ENCODE measurements at regions not wholly inside any gene's neighbourhood (a gene's known extent, or its start where the extent isn't known, plus 50 kb on each side); places are given as distances from the start of the nearest gene placed in this dataset.
"Not testable (repeated sequence)": the region's sequence is repeated elsewhere in the genome, so short reads cannot be mapped to it uniquely, and the experiment has no call there.

GRCh38 chr7:12898004-12898403 is 210.6 kb downstream of the ARL4A start:
- FAIRE-seq = peak; percentile 64
- TF ChIP-seq POLR2A (IDR thresholded peaks at IDR 0.05; ENCODE audit: low read depth, low read length) = no peak
- no peak for DNase-seq (ENCODE audit: insufficient read length, low spot score)

GRCh38 chr7:12898620-12899019 is 211.2 kb downstream of the ARL4A start:
- no peak for TF ChIP-seq POLR2A (IDR thresholded peaks at IDR 0.05; ENCODE audit: low read depth, low read length)
- FAIRE-seq (peak; percentile 48), DNase-seq (ENCODE audit: insufficient read length, low spot score) (no peak)

GRCh38 chr7:12905671-12906070 is 218.2 kb downstream of the ARL4A start:
- no peak for DNase-seq (ENCODE audit: insufficient read length, low spot score)
- FAIRE-seq = peak; percentile 84
- no peak for TF ChIP-seq POLR2A (IDR thresholded peaks at IDR 0.05; ENCODE audit: low read depth, low read length)

- FAIRE-seq = no peak
- DNase-seq (ENCODE audit: insufficient read length, low spot score) = no peak
- no peak for TF ChIP-seq POLR2A (IDR thresholded peaks at IDR 0.05; ENCODE audit: low read depth, low read length)
These were observed 220.3 kb downstream of the ARL4A start for GRCh38 chr7:12907774-12908173.

- TF ChIP-seq POLR2A (IDR thresholded peaks at IDR 0.05; ENCODE audit: low read depth, low read length) = no peak
- no peak for DNase-seq (ENCODE audit: insufficient read length, low spot score)
- FAIRE-seq = no peak
These were observed 222.1 kb downstream of the ARL4A start for GRCh38 chr7:12909483-12909882.

- TF ChIP-seq POLR2A (IDR thresholded peaks at IDR 0.05; ENCODE audit: low read depth, low read length) = no peak
- DNase-seq (ENCODE audit: insufficient read length, low spot score) = no peak
- peak; percentile 27 for FAIRE-seq
These were observed 223.6 kb downstream of the ARL4A start for GRCh38 chr7:12911053-12911452.

- no peak for FAIRE-seq
- TF ChIP-seq POLR2A (IDR thresholded peaks at IDR 0.05; ENCODE audit: low read depth, low read length) = no peak
- no peak for DNase-seq (ENCODE audit: insufficient read length, low spot score)
These were observed 225.6 kb downstream of the ARL4A start for GRCh38 chr7:12913002-12913401.

GRCh38 chr7:12917801-12918200 is 230.4 kb downstream of the ARL4A start:
- DNase-seq (ENCODE audit: insufficient read length, low spot score) (no peak), FAIRE-seq (no peak)
- no peak for TF ChIP-seq POLR2A (IDR thresholded peaks at IDR 0.05; ENCODE audit: low read depth, low read length)

GRCh38 chr7:12921751-12922345 is 234.4 kb downstream of the ARL4A start:
- no peak for DNase-seq (ENCODE audit: insufficient read length, low spot score)
- no peak for TF ChIP-seq POLR2A (IDR thresholded peaks at IDR 0.05; ENCODE audit: low read depth, low read length)
- no peak for FAIRE-seq

GRCh38 chr7:12923971-12924370 is 236.5 kb downstream of the ARL4A start:
- FAIRE-seq (peak; percentile 91), DNase-seq (ENCODE audit: insufficient read length, low spot score) (no peak)
- no peak for TF ChIP-seq POLR2A (IDR thresholded peaks at IDR 0.05; ENCODE audit: low read depth, low read length)

- DNase-seq (ENCODE audit: insufficient read length, low spot score) (no peak), FAIRE-seq (peak; percentile 68)
- no peak for TF ChIP-seq POLR2A (IDR thresholded peaks at IDR 0.05; ENCODE audit: low read depth, low read length)
These were observed 238.8 kb downstream of the ARL4A start for GRCh38 chr7:12926206-12926605.

- DNase-seq (ENCODE audit: insufficient read length, low spot score) (no peak), FAIRE-seq (peak; percentile 72)
- no peak for TF ChIP-seq POLR2A (IDR thresholded peaks at IDR 0.05; ENCODE audit: low read depth, low read length)
These were observed 240.4 kb downstream of the ARL4A start for GRCh38 chr7:12927635-12928434.

GRCh38 chr7:12929476-12930140 is 242.2 kb downstream of the ARL4A start:
- DNase-seq (ENCODE audit: insufficient read length, low spot score) = no peak
- no peak for TF ChIP-seq POLR2A (IDR thresholded peaks at IDR 0.05; ENCODE audit: low read depth, low read length)

GRCh38 chr7:12930534-12930933 is 243.1 kb downstream of the ARL4A start:
- peak; percentile 75 for FAIRE-seq
- no peak for DNase-seq (ENCODE audit: insufficient read length, low spot score)
- TF ChIP-seq POLR2A (IDR thresholded peaks at IDR 0.05; ENCODE audit: low read depth, low read length) = no peak

More at GRCh38 chr7:12929476-12930140, 242.2 kb downstream of the ARL4A start:
- peak; percentile 69 for FAIRE-seq

GRCh38 chr7:12931465-12931864 is 244.0 kb downstream of the ARL4A start:
- FAIRE-seq = not testable (repeated sequence)

More at GRCh38 chr7:12931465-12931864, 244.0 kb downstream of the ARL4A start:
- not testable (repeated sequence) for DNase-seq (ENCODE audit: insufficient read length, low spot score)

All from H54 (cell line).